CD4-positive, alpha-beta T cell (primary cell): ENCODE measurements at regions not wholly inside any gene's neighbourhood (a gene's known extent, or its start where the extent isn't known, plus 50 kb on each side); places are given as distances from the start of the nearest gene placed in this dataset.

ENCODE experiments used
- ATAC-seq: fragments of 200-7000 bp; cut with Tn5 transposase; one replicate; pipeline ENCODE4 v1.10.0; 2022; ENCODE audit warnings: mild to moderate bottlenecking; ENCODE audit not compliant: poor library complexity
- CTCF ChIA-PET: fragments of 350-600 bp; sonication (Branson Sonifier 250); formaldehyde crosslinking; loops from one replicate; lab custom pipeline; 2021; ENCODE audit warnings: antibody characterized with exemption, inconsistent platforms; lab: Charles Lee
- POLR2A ChIA-PET: fragments of 350-600 bp; sonication (Branson Sonifier 250); formaldehyde crosslinking; loops from one replicate; lab custom pipeline; 2021; ENCODE audit warnings: antibody characterized with exemption, inconsistent platforms; lab: Charles Lee
- DNase-seq, 14 experiments: peaks; one replicate each; pipeline ENCODE4 v3.0.0-alpha.2; 2013 to 2020; ENCODE audit warnings: mixed read lengths in 2 of 14
- H3K27ac ChIP-seq, 2 donors: one replicate each; pipeline versions ENCODE4 v1.5.1 to v1.7.0; 2013; ENCODE audit warnings: low read length in 2 of 2, low read depth in 1 of 2, mild to moderate bottlenecking in 1 of 2
- H3K27me3 ChIP-seq, 2 experiments: 1 replicate in 1 of 2; 2 replicates in 1 of 2; pipeline versions ENCODE4 v1.6.1 to v1.7.0; 2013; ENCODE audit warnings: low read length in 2 of 2, control low read depth in 1 of 2, mild to moderate bottlenecking in 1 of 2, moderate library complexity in 1 of 2; ENCODE audit not compliant: insufficient read depth in 2 of 2, control insufficient read depth in 1 of 2
- H3K36me3 ChIP-seq: one replicate; pipeline ENCODE4 v1.6.1; 2013; ENCODE audit warnings: low read length, control low read depth; ENCODE audit not compliant: insufficient read depth
- H3K4me1 ChIP-seq: one replicate; pipeline ENCODE4 v1.6.1; 2013; ENCODE audit warnings: low read length, control low read depth; ENCODE audit not compliant: insufficient read depth
- H3K4me3 ChIP-seq: one replicate; pipeline ENCODE4 v1.5.1; 2013; ENCODE audit warnings: mild to moderate bottlenecking, low read length, moderate library complexity
- H3K9me3 ChIP-seq, 2 experiments: 1 replicate in 1 of 2; 2 replicates in 1 of 2; pipeline versions ENCODE4 v1.6.1 to v1.7.0; 2013; ENCODE audit warnings: low read length in 2 of 2, mild to moderate bottlenecking in 2 of 2, control low read depth in 1 of 2, moderate library complexity in 1 of 2; ENCODE audit not compliant: control insufficient read depth in 1 of 2, insufficient read depth in 1 of 2
- H3K27ac Mint-ChIP-seq: one replicate; pipeline ENCODE4 v1.8.0; 2020; ENCODE audit warnings: mixed read lengths
- H3K27me3 Mint-ChIP-seq: one replicate; pipeline ENCODE4 v1.8.0; 2021; ENCODE audit warnings: mixed read lengths
- H3K36me3 Mint-ChIP-seq: one replicate; pipeline ENCODE4 v1.8.0; 2021; ENCODE audit warnings: low read depth, mixed read lengths
- H3K4me1 Mint-ChIP-seq: one replicate; pipeline ENCODE4 v1.8.0; 2021; ENCODE audit warnings: low read depth, mixed read lengths
- H3K4me3 Mint-ChIP-seq: one replicate; pipeline ENCODE4 v1.8.0; 2020; ENCODE audit warnings: mild to moderate bottlenecking, mixed read lengths
- H3K9me3 Mint-ChIP-seq: one replicate; pipeline ENCODE4 v1.8.0; 2020; ENCODE audit warnings: mixed read lengths
- CTCF ChIP-seq: fragments of 200-600 bp; IDR thresholded peaks from one replicate; pipeline ENCODE4 v1.8.0; 2022; ENCODE audit warnings: antibody characterized with exemption, mild to moderate bottlenecking
- intact Hi-C, 2 experiments: fragments of 100-400 bp; cut with DNase I in 1 of 2; cut with micrococcal nuclease in 1 of 2; formaldehyde crosslinking; loops; one replicate each; pipeline versions ENCODE4 v1.15.1 to v1.9.0; 2023 to 2025; cut with DNase I, micrococcal nuclease

GRCh38 chr12:126464153-126464552 lies 1398.9 kb downstream of the AACS start:
- H3K27ac Mint-ChIP-seq = no peak overlapping the region
- H3K36me3 Mint-ChIP-seq = no peaks in the 10 kb centered on the region
- no peaks in the 10 kb centered on the region for H3K4me1 ChIP-seq
- no peaks in the 10 kb centered on the region for H3K36me3 ChIP-seq
- H3K9me3 ChIP-seq = no peaks in the 10 kb centered on the region
- no peak overlapping the region for H3K4me3 ChIP-seq
- TF ChIP-seq CTCF = no peak
- no peaks in the 10 kb centered on the region for H3K27me3 ChIP-seq
- no peaks in the 10 kb centered on the region for H3K27me3 Mint-ChIP-seq
- H3K9me3 Mint-ChIP-seq = no peaks in the 10 kb centered on the region
- DNase-seq = no peak
- ATAC-seq = no peak
- H3K27ac ChIP-seq = no peak overlapping the region
- ChIA-PET POLR2A (no interaction called here), CTCF (interaction anchor here (0.7 kb wide), 1 partner anchor 8 kb away, joined by 3 read pairs; no protein-coding TSS in a partner anchor)
- intact Hi-C loops = no loop called here
- H3K4me3 Mint-ChIP-seq = no peak overlapping the region
- H3K4me1 Mint-ChIP-seq = no peaks in the 10 kb centered on the region

- CTCF ChIA-PET = no interaction called here
- H3K27ac Mint-ChIP-seq = no peak overlapping the region
- no peak for TF ChIP-seq CTCF
- Histone ChIP-seq H3K27ac (no peak overlapping the region), H3K36me3 (no peaks in the 10 kb centered on the region), H3K9me3 (no peaks in the 10 kb centered on the region), H3K4me1 (no peaks in the 10 kb centered on the region), H3K4me3 (no peak overlapping the region), H3K27me3 (no peaks in the 10 kb centered on the region)
- no peak overlapping the region for H3K4me3 Mint-ChIP-seq
- H3K9me3 Mint-ChIP-seq = peaks cover 17% of the 10 kb centered on the region
- intact Hi-C loops = no loop called here
- no peak for DNase-seq
- no peak for ATAC-seq
- no peaks in the 10 kb centered on the region for H3K27me3 Mint-ChIP-seq
- no peaks in the 10 kb centered on the region for H3K36me3 Mint-ChIP-seq
- no peaks in the 10 kb centered on the region for H3K4me1 Mint-ChIP-seq
- POLR2A ChIA-PET = no interaction called here
These were observed 1404.0 kb downstream of the AACS start for GRCh38 chr12:126469211-126469610.

GRCh38 chr12:126474703-126475102 lies 1409.5 kb downstream of the AACS start:
- ATAC-seq (no peak), DNase-seq (no peak)
- H3K27me3 Mint-ChIP-seq = no peaks in the 10 kb centered on the region
- ChIA-PET POLR2A (no interaction called here), CTCF (no interaction called here)
- no peak overlapping the region for H3K4me3 Mint-ChIP-seq
- Histone ChIP-seq H3K36me3 (no peaks in the 10 kb centered on the region), H3K4me3 (no peak overlapping the region), H3K9me3 (peaks cover 4 to 13% of the 10 kb centered on the region in 2 experiments), H3K4me1 (no peaks in the 10 kb centered on the region), H3K27me3 (no peaks in the 10 kb centered on the region), H3K27ac (no peak overlapping the region)
- TF ChIP-seq CTCF = no peak
- H3K36me3 Mint-ChIP-seq = no peaks in the 10 kb centered on the region
- no peaks in the 10 kb centered on the region for H3K4me1 Mint-ChIP-seq
- intact Hi-C loops = no loop called here
- no peak overlapping the region for H3K27ac Mint-ChIP-seq
- peaks cover 19% of the 10 kb centered on the region for H3K9me3 Mint-ChIP-seq
